ENCODE measurements at regions not wholly inside any gene's neighbourhood (a gene's known extent, or its start where the extent isn't known, plus 50 kb on each side); places are given as distances from the start of the nearest gene placed in this dataset.

- Histone ChIP-seq H3K9me1 (ENCODE audit: control insufficient read depth, extremely low read depth, insufficient read depth, low read length) (no peaks in the 10 kb centered on the region), H2AFZ (ENCODE audit: control insufficient read depth, low read length) (no peak overlapping the region), H3K4me1 (ENCODE audit: control insufficient read depth, extremely low read depth, insufficient read depth, low read length) (no peaks in the 10 kb centered on the region), H3K9me3 (ENCODE audit: control insufficient read depth, low read depth, low read length) (no peaks in the 10 kb centered on the region), H3K9ac (ENCODE audit: control insufficient read depth, extremely low read depth, insufficient read depth, low read length) (no peak overlapping the region), H4K20me1 (ENCODE audit: control insufficient read depth, extremely low read depth, insufficient read depth, low read length) (no peaks in the 10 kb centered on the region), H3K79me2 (ENCODE audit: control insufficient read depth, insufficient read depth, low read length) (no peaks in the 10 kb centered on the region), H3K27me3 (ENCODE audit: control insufficient read depth, extremely low read depth, insufficient read depth, low read length) (no peaks in the 10 kb centered on the region), H3K27ac (ENCODE audit: control insufficient read depth, insufficient read depth, low read length) (no peak overlapping the region), H3K36me3 (ENCODE audit: control insufficient read depth in 2 of 2, extremely low read depth in 1 of 2, insufficient read depth in 2 of 2, low read length in 2 of 2) (no peaks in the 10 kb centered on the region), H3K4me2 (ENCODE audit: control insufficient read depth, extremely low read depth, insufficient read depth, low read depth, low read length) (no peak overlapping the region), H3K4me3 (ENCODE audit: control insufficient read depth in 2 of 3, extremely low read depth in 1 of 3, insufficient read depth in 2 of 3, low read depth in 1 of 3, low read length in 3 of 3) (no peak overlapping the region)
- TF ChIP-seq CTCF (optimal IDR thresholded peaks at IDR 0.05 in 1 of 3, IDR thresholded peaks at IDR 0.05 in 1 of 3, conservative IDR thresholded peaks at IDR 0.05 in 1 of 3; ENCODE audit: extremely low read depth in 1 of 3, insufficient read depth in 2 of 3, low read length in 3 of 3), result no peak
- no peak for TF ChIP-seq EZH2 (IDR thresholded peaks at IDR 0.05; ENCODE audit: low read length)
- no peak for FAIRE-seq
- dilution Hi-C loops (cut with MboI; ENCODE audit: extremely low pct_ligation_motif_present, low sequenced_read_pairs), result no loop called here
- no peak for DNase-seq (ENCODE audit: low read depth, low spot score)
These were observed 616.3 kb upstream of the MAN1A1 start for GRCh38 chr6:119965900-119966299.

DNA sequence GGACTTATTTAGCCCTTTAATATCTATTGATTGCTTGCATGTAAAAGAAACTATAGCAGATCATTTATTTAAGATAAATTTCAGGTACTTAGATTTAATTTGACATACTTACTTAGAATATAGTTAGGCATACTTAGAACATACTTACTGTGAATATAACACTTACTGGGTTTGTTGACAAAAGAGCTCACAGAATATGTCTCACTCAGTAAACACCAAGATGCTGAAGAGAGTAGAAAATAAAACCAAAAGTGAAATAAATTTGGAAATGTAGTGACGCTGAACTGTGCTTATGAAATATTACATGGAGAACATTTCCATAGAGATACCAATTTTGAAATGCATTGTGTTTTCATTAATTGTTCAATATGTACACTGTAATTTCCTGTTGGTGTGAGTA lies 615.4 kb upstream of the MAN1A1 start:
- no peak overlapping the region for H3K9ac ChIP-seq (ENCODE audit: control insufficient read depth, extremely low read depth, insufficient read depth, low read length)
- no peak for DNase-seq (ENCODE audit: low read depth, low spot score)
- dilution Hi-C loops (cut with MboI; ENCODE audit: extremely low pct_ligation_motif_present, low sequenced_read_pairs), result no loop called here
- no peak overlapping the region for H2AFZ ChIP-seq (ENCODE audit: control insufficient read depth, low read length)
- no peak for TF ChIP-seq EZH2 (IDR thresholded peaks at IDR 0.05; ENCODE audit: low read length)
- TF ChIP-seq CTCF (optimal IDR thresholded peaks at IDR 0.05 in 1 of 3, IDR thresholded peaks at IDR 0.05 in 1 of 3, conservative IDR thresholded peaks at IDR 0.05 in 1 of 3; ENCODE audit: extremely low read depth in 1 of 3, insufficient read depth in 2 of 3, low read length in 3 of 3), result no peak
- H3K4me1 ChIP-seq (ENCODE audit: control insufficient read depth, extremely low read depth, insufficient read depth, low read length), result no peaks in the 10 kb centered on the region
- FAIRE-seq, result no peak
- H3K27me3 ChIP-seq (ENCODE audit: control insufficient read depth, extremely low read depth, insufficient read depth, low read length), result no peaks in the 10 kb centered on the region
- H3K9me3 ChIP-seq (ENCODE audit: control insufficient read depth, low read depth, low read length), result no peaks in the 10 kb centered on the region
- H3K9me1 ChIP-seq (ENCODE audit: control insufficient read depth, extremely low read depth, insufficient read depth, low read length), result no peaks in the 10 kb centered on the region
- H3K27ac ChIP-seq (ENCODE audit: control insufficient read depth, insufficient read depth, low read length), result no peak overlapping the region
- H3K79me2 ChIP-seq (ENCODE audit: control insufficient read depth, insufficient read depth, low read length), result no peaks in the 10 kb centered on the region
- no peak overlapping the region for H3K4me2 ChIP-seq (ENCODE audit: control insufficient read depth, extremely low read depth, insufficient read depth, low read depth, low read length)
- H3K4me3 ChIP-seq (ENCODE audit: control insufficient read depth in 2 of 3, extremely low read depth in 1 of 3, insufficient read depth in 2 of 3, low read depth in 1 of 3, low read length in 3 of 3), result no peak overlapping the region
- H3K36me3 ChIP-seq (ENCODE audit: control insufficient read depth in 2 of 2, extremely low read depth in 1 of 2, insufficient read depth in 2 of 2, low read length in 2 of 2), result no peaks in the 10 kb centered on the region
- H4K20me1 ChIP-seq (ENCODE audit: control insufficient read depth, extremely low read depth, insufficient read depth, low read length), result no peaks in the 10 kb centered on the region

Measured in keratinocyte (primary cell).